HG02938 (cell line): ENCODE measurements at regions not wholly inside any gene's neighbourhood (a gene's known extent, or its start where the extent isn't known, plus 50 kb on each side); places are given as distances from the start of the nearest gene placed in this dataset.

Experiments
- ATAC-seq: cut with Tn5 transposase; IDR thresholded peaks from one replicate; pipeline ENCODE4 v1.9.1; 2021; ENCODE audit warnings: mild to moderate bottlenecking, moderate library complexity; ENCODE audit not compliant: unreplicated experiment

- no peak for ATAC-seq
Observed at GRCh38 chr3:94937980-94938379, 875.1 kb downstream of the NSUN3 start.

GRCh38 chr3:94946683-94947082, 883.8 kb downstream of the NSUN3 start:
- ATAC-seq: no peak

- ATAC-seq: no peak
Observed at GRCh38 chr3:94961423-94962100, 898.7 kb downstream of the NSUN3 start.

GRCh38 chr3:94965867-94966475, 903.1 kb downstream of the NSUN3 start:
- ATAC-seq: no peak

GRCh38 chr3:94967196-94967595, 904.3 kb downstream of the NSUN3 start:
- no peak for ATAC-seq

- ATAC-seq: no peak
Observed at GRCh38 chr3:94968519-94968918, 905.7 kb downstream of the NSUN3 start.

GRCh38 chr3:94972066-94972465, 909.2 kb downstream of the NSUN3 start:
- ATAC-seq: no peak

- no peak for ATAC-seq
Observed at GRCh38 chr3:94978084-94978483, 915.2 kb downstream of the NSUN3 start.

GRCh38 chr3:94985778-94986177, 922.9 kb downstream of the NSUN3 start:
- ATAC-seq: no peak

- ATAC-seq: no peak
Observed at GRCh38 chr3:94990952-94991705, 928.3 kb downstream of the NSUN3 start.

- no peak for ATAC-seq
Observed at GRCh38 chr3:94996743-94997142, 933.9 kb downstream of the NSUN3 start.

- no peak for ATAC-seq
Observed at GRCh38 chr3:95002438-95003046, 939.7 kb downstream of the NSUN3 start.

GRCh38 chr3:95028688-95029087, 965.8 kb downstream of the NSUN3 start:
- no peak for ATAC-seq

GRCh38 chr3:95029644-95030043, 966.8 kb downstream of the NSUN3 start:
- ATAC-seq: no peak

GRCh38 chr3:95036526-95037021, 973.7 kb downstream of the NSUN3 start:
- no peak for ATAC-seq

GRCh38 chr3:95037097-95037496, 974.2 kb downstream of the NSUN3 start:
- ATAC-seq: no peak

- no peak for ATAC-seq
Observed at GRCh38 chr3:95037927-95038326, 975.1 kb downstream of the NSUN3 start.

- ATAC-seq: no peak
Observed at GRCh38 chr3:95044101-95044500, 981.2 kb downstream of the NSUN3 start.

GRCh38 chr3:95048564-95048963, 985.7 kb downstream of the NSUN3 start:
- no peak for ATAC-seq

GRCh38 chr3:95049841-95050240, 987.0 kb downstream of the NSUN3 start:
- no peak for ATAC-seq

- ATAC-seq: no peak
Observed at GRCh38 chr3:95055288-95055687, 992.4 kb downstream of the NSUN3 start.
